ENCODE measurements at regions not wholly inside any gene's neighbourhood (a gene's known extent, or its start where the extent isn't known, plus 50 kb on each side); places are given as distances from the start of the nearest gene placed in this dataset.

DNA sequence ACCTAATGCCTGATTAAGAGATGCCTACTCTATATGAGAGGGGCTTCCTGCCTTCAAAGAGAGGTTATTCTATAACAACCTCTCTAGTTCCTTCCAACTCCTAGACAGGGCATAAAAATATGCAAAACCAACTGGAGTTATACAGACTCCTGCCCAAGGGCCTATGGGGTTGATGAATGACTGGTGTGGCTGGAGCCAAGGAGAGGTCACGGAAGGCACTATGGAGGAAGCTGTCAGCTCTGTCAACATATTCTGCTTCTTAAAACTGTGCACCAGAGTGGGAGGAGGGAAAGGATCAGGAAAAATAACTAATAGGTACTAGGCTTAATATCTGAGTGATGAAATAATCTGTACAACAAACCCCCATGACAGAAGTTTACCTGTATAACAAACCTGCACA lies 120.9 kb upstream of the CDC42EP3 start:
- TF ChIP-seq CTCF (IDR thresholded peaks at IDR 0.05): no peak
- TF ChIP-seq ZFX (IDR thresholded peaks at IDR 0.05; ENCODE audit: borderline replicate concordance): no peak

Data from 22Rv1 (cell line).